WTC11 (cell line): ENCODE measurements at regions not wholly inside any gene's neighbourhood (a gene's known extent, or its start where the extent isn't known, plus 50 kb on each side); places are given as distances from the start of the nearest gene placed in this dataset.

ENCODE experiments used
- ATAC-seq: fragments of 200-7000 bp; cut with Tn5 transposase; 2 replicates; pipeline ENCODE4 v1.10.0; 2021; ENCODE audit warnings: mild to moderate bottlenecking, moderate library complexity
- CTCF ChIA-PET: fragments of 300-600 bp; sonication (Branson Sonifier 250); formaldehyde crosslinking; loops from one replicate; lab custom pipeline; 2021; ENCODE audit warnings: antibody characterized with exemption; lab: Charles Lee
- POLR2A ChIA-PET: fragments of 350-600 bp; sonication (Branson Sonifier 250); formaldehyde crosslinking; loops from one replicate; lab custom pipeline; 2021; ENCODE audit warnings: antibody characterized with exemption; lab: Charles Lee
- DNase-seq: peaks from one replicate; pipeline ENCODE4 v3.0.0; 2021; ENCODE audit warnings: low spot score
- H3K27ac Mint-ChIP-seq: 2 replicates; pipeline ENCODE4 v1.8.0; 2021; ENCODE audit warnings: mixed read lengths
- H3K27me3 Mint-ChIP-seq: 2 replicates; pipeline ENCODE4 v1.8.0; 2021; ENCODE audit warnings: low read depth, mild to moderate bottlenecking, moderate library complexity, mixed read lengths
- H3K36me3 Mint-ChIP-seq: 2 replicates; pipeline ENCODE4 v1.8.0; 2021; ENCODE audit warnings: mixed read lengths
- H3K4me1 Mint-ChIP-seq: 2 replicates; pipeline ENCODE4 v1.8.0; 2022; ENCODE audit warnings: mixed read lengths
- H3K4me3 Mint-ChIP-seq: 2 replicates; pipeline ENCODE4 v1.8.0; 2021; ENCODE audit warnings: mild to moderate bottlenecking, moderate library complexity, mixed read lengths
- H3K9me3 Mint-ChIP-seq: 2 replicates; pipeline ENCODE4 v1.8.0; 2021; ENCODE audit warnings: mixed read lengths
- CREB1 ChIP-seq: sonication (generic); formaldehyde crosslinking; IDR thresholded peaks from 2 replicates; pipeline ENCODE4 v1.8.0; 2023; ENCODE audit warnings: mild to moderate bottlenecking, missing genetic modification reagents
- ELF4 ChIP-seq: sonication (generic); formaldehyde crosslinking; IDR thresholded peaks from 2 replicates; pipeline ENCODE4 v1.8.1; 2022; ENCODE audit warnings: low read depth, mild to moderate bottlenecking, moderate library complexity, missing genetic modification reagents
- ETV6 ChIP-seq: sonication (generic); formaldehyde crosslinking; IDR thresholded peaks from 2 replicates; pipeline ENCODE4 v1.8.1; 2022; ENCODE audit warnings: mild to moderate bottlenecking, missing genetic modification reagents
- FOXP1 ChIP-seq: sonication (generic); formaldehyde crosslinking; IDR thresholded peaks from 2 replicates; pipeline ENCODE4 v1.8.0; 2022; ENCODE audit warnings: missing genetic modification reagents, mild to moderate bottlenecking, moderate library complexity, borderline replicate concordance
- GTF2I ChIP-seq: fragments of 250-450 bp; sonication (Bioruptor Pico); conservative IDR thresholded peaks from 2 replicates; pipeline ENCODE4 v1.4.0; 2021; ENCODE audit warnings: mild to moderate bottlenecking
- MAX ChIP-seq: sonication (generic); formaldehyde crosslinking; IDR thresholded peaks from 2 replicates; pipeline ENCODE4 v1.8.0; 2022; ENCODE audit warnings: mild to moderate bottlenecking, missing genetic modification reagents
- MXD4 ChIP-seq: fragments of 250-450 bp; sonication (Bioruptor Pico); IDR thresholded peaks from 2 replicates; pipeline ENCODE4 v1.8.0; 2021; ENCODE audit warnings: mild to moderate bottlenecking, moderate library complexity, borderline replicate concordance
- USF2 ChIP-seq: sonication (generic); formaldehyde crosslinking; IDR thresholded peaks from 2 replicates; pipeline ENCODE4 v1.8.1; 2023; ENCODE audit warnings: mild to moderate bottlenecking, missing genetic modification reagents, moderate library complexity
- ZBTB21 ChIP-seq: sonication (generic); formaldehyde crosslinking; IDR thresholded peaks from 2 replicates; pipeline ENCODE4 v1.8.1; 2023; ENCODE audit warnings: mild to moderate bottlenecking, missing genetic modification reagents, borderline replicate concordance
- ZBTB43 ChIP-seq: sonication (generic); formaldehyde crosslinking; IDR thresholded peaks from 2 replicates; pipeline ENCODE4 v1.8.1; 2023; ENCODE audit warnings: mild to moderate bottlenecking, missing genetic modification reagents
- ZNF138 ChIP-seq: sonication (generic); formaldehyde crosslinking; conservative IDR thresholded peaks from 2 replicates; pipeline ENCODE4 v1.8.1; 2022; ENCODE audit warnings: mild to moderate bottlenecking, moderate library complexity, missing genetic modification reagents
- ZNF317 ChIP-seq: sonication (generic); formaldehyde crosslinking; IDR thresholded peaks from 2 replicates; pipeline ENCODE4 v1.8.1; 2023; ENCODE audit warnings: low read depth, mild to moderate bottlenecking, moderate library complexity, missing genetic modification reagents, borderline replicate concordance
- TF ChIP-seq, protein P1 (sequence below): sonication (generic); formaldehyde crosslinking; conservative IDR thresholded peaks from 2 replicates; pipeline ENCODE4 v1.8.1; 2022; ENCODE audit warnings: mild to moderate bottlenecking, missing genetic modification reagents
- TF ChIP-seq, protein P2 (sequence below): sonication (generic); formaldehyde crosslinking; IDR thresholded peaks from 2 replicates; pipeline ENCODE4 v1.8.1; 2022; ENCODE audit warnings: mild to moderate bottlenecking, missing genetic modification reagents, moderate library complexity, borderline replicate concordance
- TF ChIP-seq, protein P3 (sequence below): fragments of 250-450 bp; sonication (Bioruptor Pico); IDR thresholded peaks from 2 replicates; pipeline ENCODE4 v2.1.2; 2022; ENCODE audit warnings: mild to moderate bottlenecking, moderate library complexity
- TF ChIP-seq, protein P4 (sequence below): sonication (generic); formaldehyde crosslinking; IDR thresholded peaks from 2 replicates; pipeline ENCODE4 v1.8.1; 2022; ENCODE audit warnings: low read depth, missing genetic modification reagents, borderline replicate concordance
- TF ChIP-seq, protein P5 (sequence below): fragments of 200-600 bp; IDR thresholded peaks from 2 replicates; pipeline ENCODE4 v1.8.0; 2022; ENCODE audit warnings: antibody characterized with exemption
- TF ChIP-seq, protein P6 (sequence below): sonication (generic); formaldehyde crosslinking; IDR thresholded peaks from 2 replicates; pipeline ENCODE4 v1.8.0; 2022; ENCODE audit warnings: mild to moderate bottlenecking, missing genetic modification reagents
- TF ChIP-seq, protein P7 (sequence below): sonication (generic); formaldehyde crosslinking; IDR thresholded peaks from 2 replicates; pipeline ENCODE4 v1.8.0; 2023; ENCODE audit warnings: missing genetic modification reagents

DNA sequence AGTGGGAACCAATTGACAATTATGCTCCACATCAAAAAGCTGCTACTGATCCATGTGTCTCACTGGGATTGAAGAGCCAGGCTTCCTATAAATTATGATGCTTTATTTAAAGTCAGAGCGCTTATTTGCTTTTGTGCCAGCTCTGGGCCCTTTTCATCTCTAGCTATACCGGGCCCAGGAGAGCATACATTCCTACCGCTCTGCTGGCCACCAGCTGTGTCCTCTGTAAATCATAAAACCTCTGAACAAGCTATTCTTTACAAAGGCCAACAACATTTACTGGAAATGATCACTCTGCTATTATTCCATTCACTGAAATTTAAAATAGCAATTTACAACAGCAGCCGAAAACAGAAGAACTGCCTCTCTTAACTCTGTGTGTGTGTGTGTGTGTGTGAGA is 86.6 kb downstream of the ZNF608 start (continued):
- TF ChIP-seq, protein P1, sequence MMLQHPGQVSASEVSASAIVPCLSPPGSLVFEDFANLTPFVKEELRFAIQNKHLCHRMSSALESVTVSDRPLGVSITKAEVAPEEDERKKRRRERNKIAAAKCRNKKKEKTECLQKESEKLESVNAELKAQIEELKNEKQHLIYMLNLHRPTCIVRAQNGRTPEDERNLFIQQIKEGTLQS (CRISPR knock-in tag), result no peak
- TF ChIP-seq, protein P2, sequence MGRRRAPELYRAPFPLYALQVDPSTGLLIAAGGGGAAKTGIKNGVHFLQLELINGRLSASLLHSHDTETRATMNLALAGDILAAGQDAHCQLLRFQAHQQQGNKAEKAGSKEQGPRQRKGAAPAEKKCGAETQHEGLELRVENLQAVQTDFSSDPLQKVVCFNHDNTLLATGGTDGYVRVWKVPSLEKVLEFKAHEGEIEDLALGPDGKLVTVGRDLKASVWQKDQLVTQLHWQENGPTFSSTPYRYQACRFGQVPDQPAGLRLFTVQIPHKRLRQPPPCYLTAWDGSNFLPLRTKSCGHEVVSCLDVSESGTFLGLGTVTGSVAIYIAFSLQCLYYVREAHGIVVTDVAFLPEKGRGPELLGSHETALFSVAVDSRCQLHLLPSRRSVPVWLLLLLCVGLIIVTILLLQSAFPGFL (CRISPR knock-in tag), result no peak
- no peak for TF ChIP-seq ZBTB43 (CRISPR knock-in tag)
- no peak for TF ChIP-seq ZBTB21 (CRISPR knock-in tag)
- no peak for TF ChIP-seq ZNF138
- TF ChIP-seq FOXP1 (CRISPR knock-in tag), result no peak
- no peak for TF ChIP-seq GTF2I
- no peak for TF ChIP-seq MXD4 (CRISPR knock-in tag)

DNA sequence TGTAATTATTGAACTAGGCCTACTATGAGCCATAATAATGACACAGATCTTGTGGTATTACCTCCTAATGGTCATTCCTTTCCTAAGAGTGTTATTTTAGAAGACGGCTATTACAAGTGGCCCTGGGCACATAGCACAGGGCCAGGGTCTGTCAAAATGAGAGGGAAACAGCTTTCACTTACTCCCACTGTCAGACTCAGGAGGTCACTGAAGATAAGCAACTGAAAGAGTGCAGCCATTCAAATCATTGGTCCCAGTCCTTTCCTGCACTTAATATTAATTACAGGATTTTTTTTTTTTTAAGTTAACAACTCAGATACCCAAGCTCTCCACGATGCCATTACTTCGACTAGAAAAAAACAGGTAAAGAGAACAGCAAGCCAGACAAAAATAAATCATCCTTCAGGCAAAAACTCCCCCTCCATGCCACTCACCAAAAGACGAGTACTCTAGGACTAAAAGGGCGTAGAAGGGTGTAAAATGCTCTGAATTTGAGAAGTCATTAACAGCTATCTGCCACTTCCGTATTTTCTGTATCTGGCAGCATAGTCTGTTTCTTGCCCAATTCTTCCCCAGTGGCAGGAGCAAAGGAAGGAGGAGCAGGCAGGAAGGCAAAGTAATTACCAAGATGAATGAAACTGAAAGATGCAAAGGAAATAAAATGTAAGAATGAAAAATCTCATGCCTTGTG is 87.4 kb downstream of the ZNF608 start:
- DNase-seq, result no peak
- ChIA-PET POLR2A (interaction anchor here (0.7 kb wide), 1 partner anchor 395 kb away, joined by 3 read pairs; no protein-coding TSS in a partner anchor), CTCF (no interaction called here)
- Mint-ChIP-seq H3K4me3 (no peak overlapping the region; the same call in 1 of the 2 replicates), H3K4me1 (peaks cover 66% of the 10 kb centered on the region), H3K27me3 (peaks cover 13% of the 10 kb centered on the region), H3K36me3 (no peaks in the 10 kb centered on the region), H3K27ac (peak overlapping the region; percentile 15; the same call in 1 of the 2 replicates), H3K9me3 (no peaks in the 10 kb centered on the region)
- TF ChIP-seq, protein P3, sequence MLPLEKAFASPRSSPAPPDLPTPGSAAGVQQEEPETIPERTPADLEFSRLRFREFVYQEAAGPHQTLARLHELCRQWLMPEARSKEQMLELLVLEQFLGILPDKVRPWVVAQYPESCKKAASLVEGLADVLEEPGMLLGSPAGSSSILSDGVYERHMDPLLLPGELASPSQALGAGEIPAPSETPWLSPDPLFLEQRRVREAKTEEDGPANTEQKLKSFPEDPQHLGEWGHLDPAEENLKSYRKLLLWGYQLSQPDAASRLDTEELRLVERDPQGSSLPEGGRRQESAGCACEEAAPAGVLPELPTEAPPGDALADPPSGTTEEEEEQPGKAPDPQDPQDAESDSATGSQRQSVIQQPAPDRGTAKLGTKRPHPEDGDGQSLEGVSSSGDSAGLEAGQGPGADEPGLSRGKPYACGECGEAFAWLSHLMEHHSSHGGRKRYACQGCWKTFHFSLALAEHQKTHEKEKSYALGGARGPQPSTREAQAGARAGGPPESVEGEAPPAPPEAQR (CRISPR knock-in tag), result no peak
- TF ChIP-seq ZNF317 (CRISPR knock-in tag) (no peak), FOXP1 (CRISPR knock-in tag) (no peak)
- TF ChIP-seq, protein P4, sequence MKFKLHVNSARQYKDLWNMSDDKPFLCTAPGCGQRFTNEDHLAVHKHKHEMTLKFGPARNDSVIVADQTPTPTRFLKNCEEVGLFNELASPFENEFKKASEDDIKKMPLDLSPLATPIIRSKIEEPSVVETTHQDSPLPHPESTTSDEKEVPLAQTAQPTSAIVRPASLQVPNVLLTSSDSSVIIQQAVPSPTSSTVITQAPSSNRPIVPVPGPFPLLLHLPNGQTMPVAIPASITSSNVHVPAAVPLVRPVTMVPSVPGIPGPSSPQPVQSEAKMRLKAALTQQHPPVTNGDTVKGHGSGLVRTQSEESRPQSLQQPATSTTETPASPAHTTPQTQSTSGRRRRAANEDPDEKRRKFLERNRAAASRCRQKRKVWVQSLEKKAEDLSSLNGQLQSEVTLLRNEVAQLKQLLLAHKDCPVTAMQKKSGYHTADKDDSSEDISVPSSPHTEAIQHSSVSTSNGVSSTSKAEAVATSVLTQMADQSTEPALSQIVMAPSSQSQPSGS (CRISPR knock-in tag), result no peak
- TF ChIP-seq, protein P5, sequence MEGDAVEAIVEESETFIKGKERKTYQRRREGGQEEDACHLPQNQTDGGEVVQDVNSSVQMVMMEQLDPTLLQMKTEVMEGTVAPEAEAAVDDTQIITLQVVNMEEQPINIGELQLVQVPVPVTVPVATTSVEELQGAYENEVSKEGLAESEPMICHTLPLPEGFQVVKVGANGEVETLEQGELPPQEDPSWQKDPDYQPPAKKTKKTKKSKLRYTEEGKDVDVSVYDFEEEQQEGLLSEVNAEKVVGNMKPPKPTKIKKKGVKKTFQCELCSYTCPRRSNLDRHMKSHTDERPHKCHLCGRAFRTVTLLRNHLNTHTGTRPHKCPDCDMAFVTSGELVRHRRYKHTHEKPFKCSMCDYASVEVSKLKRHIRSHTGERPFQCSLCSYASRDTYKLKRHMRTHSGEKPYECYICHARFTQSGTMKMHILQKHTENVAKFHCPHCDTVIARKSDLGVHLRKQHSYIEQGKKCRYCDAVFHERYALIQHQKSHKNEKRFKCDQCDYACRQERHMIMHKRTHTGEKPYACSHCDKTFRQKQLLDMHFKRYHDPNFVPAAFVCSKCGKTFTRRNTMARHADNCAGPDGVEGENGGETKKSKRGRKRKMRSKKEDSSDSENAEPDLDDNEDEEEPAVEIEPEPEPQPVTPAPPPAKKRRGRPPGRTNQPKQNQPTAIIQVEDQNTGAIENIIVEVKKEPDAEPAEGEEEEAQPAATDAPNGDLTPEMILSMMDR, result no peak
- ATAC-seq, result no peak

DNA sequence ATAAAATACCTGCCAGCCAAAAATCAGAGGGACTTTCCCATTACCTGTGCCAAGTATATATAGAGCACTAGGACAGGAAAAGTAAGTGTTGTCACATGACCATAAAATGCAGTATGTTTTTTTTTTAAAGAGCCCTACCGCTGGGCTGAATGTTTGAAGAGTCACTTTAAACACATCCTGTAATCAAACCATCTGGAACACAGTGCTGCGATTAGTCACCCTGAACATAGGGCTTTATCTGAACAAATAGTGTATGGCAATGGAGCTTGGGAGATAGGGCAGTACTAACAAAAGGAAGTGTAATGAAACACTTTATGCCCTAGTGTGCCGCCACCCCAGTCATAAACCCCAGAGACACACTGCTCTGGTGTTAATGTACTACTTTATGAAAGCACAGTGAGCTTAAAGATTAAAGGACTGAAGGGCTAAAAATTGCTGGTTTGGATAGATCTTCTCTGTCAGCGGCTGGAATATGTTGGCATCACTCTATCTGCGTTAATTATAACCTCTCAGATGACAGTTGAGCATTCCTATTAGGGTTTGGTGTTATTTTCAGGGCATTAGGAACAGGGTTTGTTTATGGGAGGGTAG is 90.4 kb downstream of the ZNF608 start:
- H3K4me3 Mint-ChIP-seq, result no peak overlapping the region
- no peak overlapping the region for H3K27ac Mint-ChIP-seq
- H3K4me1 Mint-ChIP-seq, result peaks cover 55% of the 10 kb centered on the region
- no peaks in the 10 kb centered on the region for H3K9me3 Mint-ChIP-seq
- DNase-seq (no peak), ATAC-seq (no peak)
- POLR2A ChIA-PET, result no interaction called here
- H3K27me3 Mint-ChIP-seq, result peaks cover 4% of the 10 kb centered on the region; the same call in 1 of the 2 replicates
- CTCF ChIA-PET, result no interaction called here
- no peaks in the 10 kb centered on the region for H3K36me3 Mint-ChIP-seq
- no peak for TF ChIP-seq ETV6
- TF ChIP-seq ELF4 (CRISPR knock-in tag), result no peak
- no peak for TF ChIP-seq USF2 (CRISPR knock-in tag)
- TF ChIP-seq, protein P3 (CRISPR knock-in tag), result no peak
- no peak for TF ChIP-seq CREB1
- no peak for TF ChIP-seq MAX (CRISPR knock-in tag)
- TF ChIP-seq, protein P6, sequence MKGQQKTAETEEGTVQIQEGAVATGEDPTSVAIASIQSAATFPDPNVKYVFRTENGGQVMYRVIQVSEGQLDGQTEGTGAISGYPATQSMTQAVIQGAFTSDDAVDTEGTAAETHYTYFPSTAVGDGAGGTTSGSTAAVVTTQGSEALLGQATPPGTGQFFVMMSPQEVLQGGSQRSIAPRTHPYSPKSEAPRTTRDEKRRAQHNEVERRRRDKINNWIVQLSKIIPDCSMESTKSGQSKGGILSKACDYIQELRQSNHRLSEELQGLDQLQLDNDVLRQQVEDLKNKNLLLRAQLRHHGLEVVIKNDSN (CRISPR knock-in tag), result no peak
- TF ChIP-seq, protein P7, sequence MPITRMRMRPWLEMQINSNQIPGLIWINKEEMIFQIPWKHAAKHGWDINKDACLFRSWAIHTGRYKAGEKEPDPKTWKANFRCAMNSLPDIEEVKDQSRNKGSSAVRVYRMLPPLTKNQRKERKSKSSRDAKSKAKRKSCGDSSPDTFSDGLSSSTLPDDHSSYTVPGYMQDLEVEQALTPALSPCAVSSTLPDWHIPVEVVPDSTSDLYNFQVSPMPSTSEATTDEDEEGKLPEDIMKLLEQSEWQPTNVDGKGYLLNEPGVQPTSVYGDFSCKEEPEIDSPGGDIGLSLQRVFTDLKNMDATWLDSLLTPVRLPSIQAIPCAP, result no peak
